Endothelial cell of umbilical vein (primary cell): ENCODE measurements at regions not wholly inside any gene's neighbourhood (a gene's known extent, or its start where the extent isn't known, plus 50 kb on each side); places are given as distances from the start of the nearest gene placed in this dataset.

Experiments used
- BruUV-seq: library from RNA; stranded (reverse); fragments of 400-500 nt; replicated peaks from 2 replicates; lab custom pipeline; 2021; lab: Mats Ljungman, UMichigan
- CTCF ChIA-PET: fragments of 300-600, 350-600 bp; sonication (Branson Sonifier 250); formaldehyde crosslinking; loops from one replicate; lab custom pipeline; 2021; ENCODE audit warnings: antibody characterized with exemption, inconsistent platforms; lab: Charles Lee
- POLR2A ChIA-PET: fragments of 300-600, 350-600 bp; sonication (Branson Sonifier 250); formaldehyde crosslinking; loops from one replicate; lab custom pipeline; 2021; ENCODE audit warnings: antibody characterized with exemption, inconsistent platforms; lab: Charles Lee
- DNase-seq: peaks from one replicate; pipeline ENCODE4 v3.0.0-alpha.2; 2011; ENCODE audit warnings: low read depth, low spot score
- FAIRE-seq: peaks from 2 replicates; lab custom pipeline; 2011; peaks lifted over from hg19 to GRCh38; lab: Jason Lieb, UNC
- H2AFZ ChIP-seq: 2 replicates; pipeline ENCODE4 v1.6.0; 2012; ENCODE audit warnings: low read depth, low read length, control low read depth, inconsistent platforms
- H3K27ac ChIP-seq: 2 replicates; pipeline ENCODE4 v1.5.1; 2011; ENCODE audit warnings: low read depth, mild to moderate bottlenecking, control low read depth, low read length, moderate library complexity; ENCODE audit not compliant: insufficient read depth
- H3K27me3 ChIP-seq, 2 experiments: 2 replicates each; pipeline versions ENCODE4 v1.6.0 to v1.6.1; 2011; ENCODE audit warnings: low read length in 2 of 2, mixed read lengths in 1 of 2; ENCODE audit not compliant: control insufficient read depth in 2 of 2, insufficient read depth in 2 of 2
- H3K36me3 ChIP-seq, 2 experiments: 2 replicates in 1 of 2; 3 replicates in 1 of 2; pipeline ENCODE4 v1.5.1; 2011; ENCODE audit warnings: low read length in 2 of 2, mild to moderate bottlenecking in 1 of 2, moderate library complexity in 1 of 2; ENCODE audit not compliant: control insufficient read depth in 2 of 2, insufficient read depth in 2 of 2; ENCODE audit errors: extremely low read depth in 1 of 2
- H3K4me1 ChIP-seq: 3 replicates; pipeline ENCODE4 v1.5.1; 2011; ENCODE audit warnings: mild to moderate bottlenecking, low read length; ENCODE audit not compliant: control insufficient read depth, insufficient read depth; ENCODE audit errors: extremely low read depth
- H3K4me2 ChIP-seq: 2 replicates; pipeline ENCODE4 v1.6.1; 2011; ENCODE audit warnings: low read length, control low read depth, mixed read lengths; ENCODE audit not compliant: insufficient read depth
- H3K4me3 ChIP-seq, 3 experiments: fragments of 200-600 bp in 1 of 3; sonication (generic), shearing (Covaris generic) in 1 of 3; replicated peaks in 1 of 3; 2 replicates each; pipeline ENCODE4 v1.5.1; 2011 to 2016; ENCODE audit warnings: control low read depth in 3 of 3, low read length in 3 of 3, mild to moderate bottlenecking in 2 of 3, inconsistent platforms in 1 of 3, low read depth in 1 of 3, moderate library complexity in 1 of 3; ENCODE audit not compliant: insufficient read depth in 1 of 3
- H3K79me2 ChIP-seq: 2 replicates; pipeline ENCODE4 v1.6.0; 2012; ENCODE audit warnings: low read length, inconsistent platforms; ENCODE audit not compliant: control insufficient read depth, insufficient read depth
- H3K9ac ChIP-seq: replicated peaks from 2 replicates; pipeline ENCODE3; 2011; ENCODE audit warnings: low read length, control low read depth; ENCODE audit not compliant: insufficient read depth; ENCODE audit errors: extremely low read depth
- H3K9me1 ChIP-seq: replicated peaks from 3 replicates; pipeline ENCODE4 v1.6.0; 2011; ENCODE audit warnings: mild to moderate bottlenecking, low read length; ENCODE audit not compliant: control insufficient read depth, insufficient read depth; ENCODE audit errors: extremely low read depth
- H3K9me3 ChIP-seq: replicated peaks from 2 replicates; pipeline ENCODE4 v1.5.1; 2012; ENCODE audit warnings: low read length, inconsistent platforms; ENCODE audit not compliant: control insufficient read depth, insufficient read depth
- H4K20me1 ChIP-seq: replicated peaks from 2 replicates; pipeline ENCODE3; 2011; ENCODE audit warnings: mild to moderate bottlenecking, low read length; ENCODE audit not compliant: control insufficient read depth, insufficient read depth; ENCODE audit errors: extremely low read depth
- CTCF ChIP-seq, 2 donors: IDR thresholded peaks; 1 replicate in 1 of 2; 2 replicates in 1 of 2; pipeline ENCODE4 v1.5.1; 2011; ENCODE audit warnings: low read length in 2 of 2, mild to moderate bottlenecking in 2 of 2, moderate library complexity in 2 of 2, control low read depth in 1 of 2, inconsistent platforms in 1 of 2, low read depth in 1 of 2; ENCODE audit not compliant: insufficient read depth in 1 of 2; ENCODE audit errors: extremely low read depth in 1 of 2
- EZH2 ChIP-seq: IDR thresholded peaks from 2 replicates; pipeline ENCODE4 v1.6.1; 2012; ENCODE audit warnings: borderline replicate concordance, low read depth, mild to moderate bottlenecking, moderate library complexity, low read length, inconsistent platforms; ENCODE audit not compliant: severe bottlenecking
- FOS ChIP-seq: IDR thresholded peaks from 2 replicates; pipeline ENCODE4 v1.6.1; 2011; ENCODE audit warnings: mild to moderate bottlenecking, low read length, moderate library complexity, borderline replicate concordance; ENCODE audit not compliant: insufficient read depth
- GATA2 ChIP-seq: IDR thresholded peaks from 2 replicates; pipeline ENCODE4 v1.7.0; 2011; ENCODE audit warnings: low read depth, mild to moderate bottlenecking, moderate library complexity, mixed read lengths, low read length; ENCODE audit not compliant: insufficient read length, insufficient read depth
- JUN ChIP-seq: IDR thresholded peaks from 2 replicates; pipeline ENCODE4 v1.6.1; 2011; ENCODE audit warnings: borderline replicate concordance, low read depth; ENCODE audit not compliant: insufficient read length, insufficient read depth
- MAX ChIP-seq: IDR thresholded peaks from 2 replicates; pipeline ENCODE4 v1.6.1; 2011; ENCODE audit not compliant: insufficient read depth, insufficient read length
- MYC ChIP-seq: IDR thresholded peaks from one replicate; pipeline ENCODE4 v1.6.1; 2011; ENCODE audit warnings: mild to moderate bottlenecking, low read depth, low read length
- POLR2A ChIP-seq: IDR thresholded peaks from 2 replicates; pipeline ENCODE4 v1.6.1; 2012; ENCODE audit warnings: low read depth, mild to moderate bottlenecking, control low read depth, low read length
- POLR2AphosphoS5 ChIP-seq: IDR thresholded peaks from 2 replicates; pipeline ENCODE4 v1.6.1; 2012; ENCODE audit warnings: low read depth, mild to moderate bottlenecking, control low read depth, low read length, moderate library complexity; ENCODE audit not compliant: insufficient read depth
- dilution Hi-C: fragments of 300-500 bp; cut with MboI; formaldehyde crosslinking; loops from one replicate; pipeline ENCODE4 v1.15.0; 2019; ENCODE audit warnings: low sequenced_read_pairs; ENCODE audit not compliant: extremely low pct_ligation_motif_present
- intact Hi-C: fragments of 100-400 bp; cut with micrococcal nuclease; formaldehyde crosslinking; loops from one replicate; pipeline ENCODE4 v1.10.0; 2022

GRCh38 chr5:24831989-24832388 lies 187.2 kb upstream of the CDH10 start:
- dilution Hi-C loops = no loop called here
- H3K4me2 ChIP-seq = no peak overlapping the region
- DNase-seq (no peak), FAIRE-seq (no peak)
- H3K4me1 ChIP-seq = no peaks in the 10 kb centered on the region
- H3K9me1 ChIP-seq = no peaks in the 10 kb centered on the region
- no peaks in the 10 kb centered on the region for H4K20me1 ChIP-seq
- H2AFZ ChIP-seq = no peak overlapping the region
- H3K27ac ChIP-seq = no peak overlapping the region
- H3K79me2 ChIP-seq = no peaks in the 10 kb centered on the region
- H3K36me3 ChIP-seq = no peaks in the 10 kb centered on the region
- no TSS peak for BruUV-seq
- TF ChIP-seq MAX = no peak
- TF ChIP-seq EZH2 = no peak
- TF ChIP-seq POLR2A = no peak
- TF ChIP-seq POLR2AphosphoS5 = no peak
- no peak for TF ChIP-seq JUN
- no peak for TF ChIP-seq GATA2
- TF ChIP-seq CTCF (IDR thresholded peaks at IDR 0.05; ENCODE audit: extremely low read depth in 1 of 2, insufficient read depth in 1 of 2, low read depth in 1 of 2, low read length in 2 of 2) = no peak
- no peak for TF ChIP-seq MYC
- no peak for TF ChIP-seq FOS
- H3K9me3 ChIP-seq = no peaks in the 10 kb centered on the region
- ChIA-PET CTCF (no interaction called here), POLR2A (no interaction called here)
- no peak overlapping the region for H3K4me3 ChIP-seq
- intact Hi-C loops = no loop called here
- no peaks in the 10 kb centered on the region for H3K27me3 ChIP-seq
- no peak overlapping the region for H3K9ac ChIP-seq
